HAP-1 (cell line): ENCODE measurements at regions not wholly inside any gene's neighbourhood (a gene's known extent, or its start where the extent isn't known, plus 50 kb on each side); places are given as distances from the start of the nearest gene placed in this dataset.
A peak's percentile ranks its signal among the peaks of the same experiment; 100 is the strongest.
"Not testable (repeated sequence)": the region's sequence is repeated elsewhere in the genome, so short reads cannot be mapped to it uniquely, and the experiment has no call there.

ENCODE experiments used
- DNase-seq, 2 experiments: peaks; one replicate each; pipeline ENCODE4 v3.0.0-alpha.2; 2016 to 2020; ENCODE audit warnings: low spot score in 2 of 2
- H3K27me3 ChIP-seq: fragments of 250-450 bp; sonication (Bioruptor Pico); 2 replicates; pipeline ENCODE4 v1.5.1; 2020; ENCODE audit warnings: low read depth, mild to moderate bottlenecking, moderate library complexity
- H3K36me3 ChIP-seq: fragments of 250-450 bp; sonication (Bioruptor Pico); replicated peaks from 2 replicates; pipeline ENCODE4 v1.5.1; 2020; ENCODE audit warnings: mild to moderate bottlenecking
- H3K4me1 ChIP-seq: fragments of 250-450 bp; sonication (Bioruptor Pico); 2 replicates; pipeline ENCODE4 v1.5.1; 2020; ENCODE audit warnings: mild to moderate bottlenecking
- H3K4me3 ChIP-seq: fragments of 250-450 bp; sonication (Bioruptor Pico); 2 replicates; pipeline ENCODE4 v1.5.1; 2020; ENCODE audit warnings: mild to moderate bottlenecking, moderate library complexity
- H3K9me3 ChIP-seq: fragments of 250-450 bp; sonication (Bioruptor Pico); 2 replicates; pipeline ENCODE4 v1.5.1; 2020; ENCODE audit warnings: mild to moderate bottlenecking, moderate library complexity
- in situ Hi-C: fragments of 300-500 bp; cut with MboI; formaldehyde crosslinking; loops from 3 replicates; pipeline ENCODE4 v1.14.3; 2020; ENCODE audit warnings: low sequenced_read_pairs, inconsistent platforms, mixed read lengths

GRCh38 chrX:74162199-74162598 is 141.8 kb upstream of the ZCCHC13 start:
- Histone ChIP-seq H3K9me3 (no peaks in the 10 kb centered on the region), H3K36me3 (no peaks in the 10 kb centered on the region), H3K4me1 (no peaks in the 10 kb centered on the region), H3K4me3 (no peak overlapping the region), H3K27me3 (no peaks in the 10 kb centered on the region)
- no peak for DNase-seq
- in situ Hi-C loops, result no loop called here

DNA sequence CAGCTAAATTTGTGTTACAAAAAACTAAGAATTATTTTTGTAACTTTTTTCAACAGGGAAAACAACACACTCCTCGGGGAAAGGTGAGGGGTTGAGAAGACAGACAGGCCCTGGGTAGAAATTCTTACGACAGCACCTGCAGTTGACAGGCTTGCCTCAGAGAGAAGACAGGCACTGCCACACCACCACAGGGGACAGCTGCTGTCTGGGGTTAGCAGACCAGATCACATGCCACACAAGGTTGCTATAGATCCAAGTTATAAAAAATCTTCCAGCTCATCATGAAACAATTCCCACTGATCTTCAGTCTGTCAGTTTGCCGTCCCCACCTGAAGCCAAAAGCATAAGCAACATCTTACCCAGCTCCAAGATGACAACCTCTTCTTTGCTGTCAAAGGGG is 143.2 kb upstream of the ZCCHC13 start:
- Histone ChIP-seq H3K36me3 (no peaks in the 10 kb centered on the region), H3K4me1 (no peaks in the 10 kb centered on the region), H3K27me3 (no peaks in the 10 kb centered on the region), H3K4me3 (no peak overlapping the region), H3K9me3 (no peaks in the 10 kb centered on the region)
- in situ Hi-C loops, result no loop called here
- no peak for DNase-seq

DNA sequence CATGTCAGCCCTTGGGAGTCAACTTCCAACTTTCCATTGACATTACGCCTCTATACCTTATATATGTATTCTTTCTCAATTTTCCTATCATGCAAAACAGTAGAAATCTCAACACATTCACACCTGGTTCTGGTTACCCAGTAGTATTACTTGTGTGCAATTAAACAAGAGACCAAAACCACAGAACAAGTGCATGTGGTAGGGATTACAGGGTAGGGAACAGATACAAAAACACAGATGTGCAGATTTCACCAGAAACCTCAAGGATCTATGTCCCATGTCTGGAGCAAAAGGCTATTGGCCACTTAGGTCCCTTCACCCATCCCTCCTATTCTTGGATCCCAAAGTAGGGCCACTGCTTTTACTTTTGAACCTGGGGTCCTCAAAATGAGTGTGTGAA is 143.6 kb upstream of the ZCCHC13 start:
- H3K9me3 ChIP-seq, result no peaks in the 10 kb centered on the region
- no peaks in the 10 kb centered on the region for H3K36me3 ChIP-seq
- H3K27me3 ChIP-seq, result no peaks in the 10 kb centered on the region
- no peaks in the 10 kb centered on the region for H3K4me1 ChIP-seq
- H3K4me3 ChIP-seq, result no peak overlapping the region
- in situ Hi-C loops, result no loop called here
- DNase-seq, result no peak

GRCh38 chrX:74147439-74147838 is 156.5 kb upstream of the ZCCHC13 start:
- DNase-seq, result no peak
- Histone ChIP-seq H3K27me3 (no peaks in the 10 kb centered on the region), H3K4me1 (no peaks in the 10 kb centered on the region), H3K4me3 (no peak overlapping the region), H3K36me3 (no peaks in the 10 kb centered on the region), H3K9me3 (no peaks in the 10 kb centered on the region; the same call in 1 of the 2 replicates)
- in situ Hi-C loops, result no loop called here

DNA sequence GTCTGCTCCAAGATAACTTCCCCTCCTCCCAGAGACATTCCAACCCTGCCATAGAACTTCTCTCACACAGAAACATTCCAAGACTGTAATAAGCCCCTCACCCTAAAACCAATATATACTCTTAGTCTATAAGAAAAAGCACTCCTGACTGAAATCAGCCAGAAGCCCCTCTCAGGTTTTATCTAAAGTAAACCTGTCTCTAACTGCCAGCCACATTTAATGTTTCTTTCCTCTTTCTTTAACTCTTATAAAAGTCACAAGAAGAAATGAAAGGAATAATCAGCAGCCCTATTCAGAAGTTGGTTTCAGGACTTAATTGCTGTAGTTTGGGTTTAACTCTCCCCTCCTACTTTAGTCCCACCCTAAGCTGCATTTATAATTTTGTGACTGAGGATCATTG is 165.0 kb upstream of the ZCCHC13 start:
- Histone ChIP-seq H3K36me3 (no peaks in the 10 kb centered on the region), H3K9me3 (peaks cover 5% of the 10 kb centered on the region; the same call in 1 of the 2 replicates), H3K4me3 (no peak overlapping the region), H3K4me1 (no peaks in the 10 kb centered on the region), H3K27me3 (no peaks in the 10 kb centered on the region)
- no peak for DNase-seq
- in situ Hi-C loops, result no loop called here

DNA sequence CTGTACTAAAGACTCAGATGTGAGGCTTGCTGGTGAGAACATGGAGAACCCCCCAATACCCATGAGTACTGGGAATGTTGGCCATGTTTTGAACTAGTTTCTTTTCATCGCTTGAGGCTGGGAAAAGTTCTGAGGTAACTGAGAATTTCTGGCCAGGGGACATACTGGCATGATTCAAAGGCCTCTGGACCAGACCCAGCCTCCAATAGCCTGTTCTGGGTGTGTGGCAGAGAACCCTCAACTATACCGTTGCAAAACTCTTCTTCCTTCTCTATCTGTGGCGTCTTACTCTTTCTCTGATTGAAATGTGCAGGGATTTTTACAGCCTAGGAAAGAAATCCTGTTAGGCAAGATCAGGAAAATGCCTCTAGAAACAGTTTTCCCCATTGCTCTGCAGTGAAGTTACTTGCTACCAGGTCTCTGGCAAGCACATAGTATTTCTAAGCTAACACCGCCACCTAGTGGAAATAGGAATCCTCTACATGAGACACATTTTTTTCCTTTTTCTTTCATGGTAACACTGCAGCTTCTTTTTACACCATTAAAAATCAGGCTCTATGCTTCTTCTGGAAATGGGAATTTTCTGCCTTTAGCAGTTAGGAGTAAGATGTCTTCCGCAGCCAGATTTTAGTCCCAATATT is 170.7 kb upstream of the ZCCHC13 start:
- in situ Hi-C loops, result loop anchor here (5.0 kb wide), 1 partner anchor 276 kb away; no protein-coding TSS in a partner anchor
- Histone ChIP-seq H3K4me1 (peaks cover 7% of the 10 kb centered on the region), H3K4me3 (no peak overlapping the region), H3K9me3 (no peaks in the 10 kb centered on the region), H3K27me3 (no peaks in the 10 kb centered on the region), H3K36me3 (no peaks in the 10 kb centered on the region)
- DNase-seq, result peak; percentile 48 to 80

- Histone ChIP-seq H3K36me3 (no peaks in the 10 kb centered on the region), H3K4me1 (peaks cover 7% of the 10 kb centered on the region), H3K27me3 (no peaks in the 10 kb centered on the region), H3K4me3 (no peak overlapping the region), H3K9me3 (no peaks in the 10 kb centered on the region)
- in situ Hi-C loops, result loop anchor here (5.0 kb wide), 1 partner anchor 275 kb away; no protein-coding TSS in a partner anchor
- DNase-seq, result peak; percentile 32 to 64
These were observed 171.7 kb upstream of the ZCCHC13 start for GRCh38 chrX:74132280-74132679.

DNA sequence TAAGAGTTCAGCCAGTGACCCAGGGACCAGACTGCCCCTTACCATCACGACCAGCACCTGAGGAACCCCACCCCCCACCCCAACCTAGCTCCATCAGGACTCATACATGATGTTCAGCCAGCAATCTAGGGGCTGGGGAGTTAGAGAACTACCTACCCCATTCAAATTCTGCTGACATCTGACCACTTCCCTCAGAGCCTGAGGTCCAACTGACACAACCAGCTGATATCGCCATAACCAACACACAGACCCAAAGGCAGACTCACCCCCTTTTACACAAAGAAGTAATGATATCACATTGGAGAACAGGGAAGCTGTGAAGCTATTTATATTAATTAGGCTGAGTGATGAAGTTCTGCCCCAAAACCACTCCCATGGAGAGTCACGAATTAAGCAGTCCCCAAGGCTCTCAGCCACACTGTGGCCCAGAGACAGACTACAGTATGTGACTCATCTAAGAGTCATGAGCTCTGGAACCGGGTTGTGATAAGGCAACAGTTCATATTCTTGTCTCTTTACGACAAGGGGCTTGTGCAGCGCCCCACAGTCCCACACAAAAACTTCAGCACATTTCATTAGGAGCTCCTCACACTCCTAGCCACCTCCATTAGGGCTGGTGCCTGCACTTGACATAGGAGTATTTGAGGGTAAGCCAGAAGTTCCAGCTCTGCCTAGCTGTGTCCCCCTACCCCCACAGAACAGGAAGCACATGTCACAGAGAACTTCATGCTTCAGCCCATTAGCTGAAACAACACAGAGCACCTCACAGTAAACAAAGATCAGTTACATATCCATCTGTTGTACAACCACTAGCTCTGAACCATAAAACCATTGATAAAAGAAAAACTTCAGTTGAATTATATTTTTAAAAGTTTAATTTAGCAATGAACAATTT is 184.7 kb upstream of the ZCCHC13 start:
- H3K27me3 ChIP-seq, result no peaks in the 10 kb centered on the region
- no peaks in the 10 kb centered on the region for H3K36me3 ChIP-seq
- H3K4me3 ChIP-seq, result no peak overlapping the region
- no peaks in the 10 kb centered on the region for H3K9me3 ChIP-seq
- in situ Hi-C loops, result no loop called here
- no peaks in the 10 kb centered on the region for H3K4me1 ChIP-seq
- DNase-seq, result no peak

GRCh38 chrX:74117962-74118902 is 185.7 kb upstream of the ZCCHC13 start:
- Histone ChIP-seq H3K27me3 (no peaks in the 10 kb centered on the region), H3K4me1 (no peaks in the 10 kb centered on the region), H3K9me3 (no peaks in the 10 kb centered on the region), H3K4me3 (no peak overlapping the region), H3K36me3 (no peaks in the 10 kb centered on the region)
- DNase-seq, result no peak
- in situ Hi-C loops, result no loop called here

DNA sequence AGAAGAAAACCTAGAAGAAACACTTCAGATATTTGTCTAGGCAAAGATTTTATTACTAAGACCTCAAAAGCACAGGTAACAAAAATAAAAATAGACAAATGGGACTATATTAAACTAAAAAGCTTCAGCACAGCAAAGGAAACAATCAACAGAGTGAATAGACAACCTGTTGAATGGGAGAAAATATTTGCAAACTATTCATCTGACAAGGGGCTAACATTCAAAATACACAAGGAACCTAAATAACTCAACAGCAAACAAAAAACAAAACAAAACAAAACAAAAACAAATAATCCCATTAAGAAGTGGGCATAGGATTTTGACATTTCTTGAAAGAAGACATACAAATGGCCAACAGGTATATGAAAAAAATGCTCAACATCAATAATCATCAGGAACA is 192.7 kb upstream of the ZCCHC13 start:
- H3K36me3 ChIP-seq, result no peaks in the 10 kb centered on the region
- no peak overlapping the region for H3K4me3 ChIP-seq
- in situ Hi-C loops, result no loop called here
- H3K9me3 ChIP-seq, result no peaks in the 10 kb centered on the region
- H3K27me3 ChIP-seq, result no peaks in the 10 kb centered on the region
- no peak for DNase-seq
- no peaks in the 10 kb centered on the region for H3K4me1 ChIP-seq

- Histone ChIP-seq H3K9me3 (no peaks in the 10 kb centered on the region), H3K4me1 (no peaks in the 10 kb centered on the region), H3K27me3 (no peaks in the 10 kb centered on the region), H3K4me3 (no peak overlapping the region), H3K36me3 (no peaks in the 10 kb centered on the region)
- DNase-seq, result no peak
- in situ Hi-C loops, result no loop called here
These were observed 196.3 kb upstream of the ZCCHC13 start for GRCh38 chrX:74107666-74108065.

GRCh38 chrX:74104356-74105015 is 199.5 kb upstream of the ZCCHC13 start:
- no peak for DNase-seq
- Histone ChIP-seq H3K27me3 (no peaks in the 10 kb centered on the region), H3K9me3 (no peaks in the 10 kb centered on the region), H3K36me3 (no peaks in the 10 kb centered on the region), H3K4me1 (no peaks in the 10 kb centered on the region), H3K4me3 (no peak overlapping the region)
- in situ Hi-C loops, result no loop called here

- H3K9me3 ChIP-seq, H3K27me3 ChIP-seq, DNase-seq, H3K4me3 ChIP-seq, in situ Hi-C loops, H3K4me1 ChIP-seq, H3K36me3 ChIP-seq: not testable (repeated sequence)
These were observed 205.6 kb upstream of the ZCCHC13 start for GRCh38 chrX:74098407-74098806.
